Keratinocyte (primary cell): ENCODE measurements at regions not wholly inside any gene's neighbourhood (a gene's known extent, or its start where the extent isn't known, plus 50 kb on each side); places are given as distances from the start of the nearest gene placed in this dataset.

Experiments
- CTCF ChIP-seq, 3 experiments: IDR thresholded peaks in 1 of 3; conservative IDR thresholded peaks in 1 of 3; optimal IDR thresholded peaks in 1 of 3; 2 replicates in 2 of 3; 3 replicates in 1 of 3; pipeline versions ENCODE3 to v1.5.1; 2011; ENCODE audit warnings: low read length in 3 of 3, mild to moderate bottlenecking in 3 of 3, moderate library complexity in 2 of 3, control low read depth in 1 of 3, inconsistent platforms in 1 of 3; ENCODE audit not compliant: insufficient read depth in 2 of 3; ENCODE audit errors: extremely low read depth in 1 of 3
- EZH2 ChIP-seq: IDR thresholded peaks from one replicate; pipeline ENCODE4 v1.6.1; 2012; ENCODE audit warnings: inconsistent platforms, mild to moderate bottlenecking, low read length, moderate library complexity

- TF ChIP-seq CTCF (optimal IDR thresholded peaks at IDR 0.05 in 1 of 3, IDR thresholded peaks at IDR 0.05 in 1 of 3, conservative IDR thresholded peaks at IDR 0.05 in 1 of 3; ENCODE audit: extremely low read depth in 1 of 3, insufficient read depth in 2 of 3, low read length in 3 of 3) (no peak), EZH2 (no peak)
These were observed 138.1 kb upstream of the ZNF236 start for GRCh38 chr18:76684265-76684664.
